Left ventricle myocardium inferior (tissue), 1 donor: ENCODE measurements at regions not wholly inside any gene's neighbourhood (a gene's known extent, or its start where the extent isn't known, plus 50 kb on each side); places are given as distances from the start of the nearest gene placed in this dataset.

Experiments
- DNase-seq: peaks from one replicate; pipeline ENCODE4 v3.0.0-alpha.2; 2020
- H3K27ac ChIP-seq: fragments of 200-600 bp; replicated peaks from 2 replicates; pipeline ENCODE4 v1.8.0; 2021
- H3K27me3 ChIP-seq: fragments of 200-600 bp; 2 replicates; pipeline ENCODE4 v1.8.0; 2021; ENCODE audit warnings: low read depth
- H3K36me3 ChIP-seq: fragments of 200-600 bp; 2 replicates; pipeline ENCODE4 v1.8.0; 2021
- H3K4me1 ChIP-seq: fragments of 200-600 bp; 2 replicates; pipeline ENCODE4 v1.8.0; 2021
- H3K4me3 ChIP-seq: fragments of 200-600 bp; 2 replicates; pipeline ENCODE4 v1.8.0; 2021; ENCODE audit warnings: mild to moderate bottlenecking, moderate library complexity
- H3K9me3 ChIP-seq: fragments of 200-600 bp; replicated peaks from 2 replicates; pipeline ENCODE4 v1.8.0; 2021
- intact Hi-C: fragments of 100-400 bp; cut with micrococcal nuclease; formaldehyde crosslinking; loops from one replicate; pipeline ENCODE4 v1.11.0; 2022
- TF ChIP-seq, protein P1 (sequence below): fragments of 200-600 bp; IDR thresholded peaks from 2 replicates; pipeline ENCODE4 v1.8.0; 2021; ENCODE audit warnings: antibody characterized with exemption, mild to moderate bottlenecking, borderline replicate concordance
- donor health status: DM: no; HTN: yes; CAD: no; lungs with severe emphysema.

DNA sequence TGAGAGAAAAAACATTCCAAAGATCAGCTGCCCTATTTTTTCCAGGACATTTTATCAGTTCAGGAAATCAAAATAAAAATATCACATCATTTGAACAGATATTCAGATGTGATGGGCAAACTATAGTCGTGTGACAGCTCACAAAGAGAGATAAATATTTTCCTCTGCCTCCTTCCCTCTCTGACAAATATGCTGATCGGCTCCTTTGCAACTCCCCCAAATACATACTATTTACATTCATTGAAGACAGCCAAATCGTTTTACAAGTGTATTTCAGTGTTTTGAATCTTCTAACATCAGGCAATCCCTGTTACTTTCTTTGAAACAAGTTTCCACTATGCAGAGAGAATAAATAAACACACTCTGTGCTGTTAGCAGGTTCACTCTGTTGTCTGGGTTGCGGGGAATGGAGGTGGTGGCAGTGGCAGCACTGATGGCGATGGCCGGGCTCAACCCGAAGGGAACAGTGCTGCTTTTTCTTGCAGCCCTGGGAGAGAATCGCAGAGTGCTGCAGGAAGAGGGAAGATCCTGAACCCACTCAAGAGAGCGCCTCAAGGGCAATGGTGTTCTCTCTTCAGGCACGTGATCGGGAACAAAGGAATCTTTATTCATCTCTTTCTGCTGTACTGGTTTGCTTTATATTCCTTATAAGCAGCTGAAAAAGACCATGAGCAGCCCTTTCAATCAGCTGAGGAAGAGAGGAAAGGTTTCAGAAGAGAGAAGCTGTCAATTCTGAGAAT is 142.5 kb downstream of the PHLDA1 start:
- no peaks in the 10 kb centered on the region for H3K27me3 ChIP-seq

DNA sequence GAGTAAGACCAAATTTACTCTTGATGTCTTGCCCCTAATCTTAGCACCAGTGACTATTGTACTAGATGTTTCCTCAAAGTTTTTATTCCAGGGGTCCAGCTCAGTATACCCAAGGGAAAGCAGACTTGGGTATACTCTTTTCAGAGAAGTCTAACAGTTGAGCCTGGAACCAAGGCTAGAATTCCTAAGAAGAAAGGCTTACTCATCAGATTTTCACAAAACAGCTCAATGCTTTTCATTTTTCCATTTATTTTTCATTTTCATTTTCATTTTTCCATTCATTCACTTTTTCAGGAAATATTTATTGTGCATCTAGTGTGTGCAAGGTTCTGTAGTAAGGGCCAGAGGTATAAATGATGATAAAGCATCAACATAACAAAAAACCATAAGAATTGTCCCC is 143.2 kb downstream of the PHLDA1 start:
- H3K9me3 ChIP-seq, result no peaks in the 10 kb centered on the region
- DNase-seq, result no peak
- no peaks in the 10 kb centered on the region for H3K4me1 ChIP-seq
- H3K36me3 ChIP-seq, result no peaks in the 10 kb centered on the region
- no peaks in the 10 kb centered on the region for H3K27me3 ChIP-seq
- TF ChIP-seq, protein P1, sequence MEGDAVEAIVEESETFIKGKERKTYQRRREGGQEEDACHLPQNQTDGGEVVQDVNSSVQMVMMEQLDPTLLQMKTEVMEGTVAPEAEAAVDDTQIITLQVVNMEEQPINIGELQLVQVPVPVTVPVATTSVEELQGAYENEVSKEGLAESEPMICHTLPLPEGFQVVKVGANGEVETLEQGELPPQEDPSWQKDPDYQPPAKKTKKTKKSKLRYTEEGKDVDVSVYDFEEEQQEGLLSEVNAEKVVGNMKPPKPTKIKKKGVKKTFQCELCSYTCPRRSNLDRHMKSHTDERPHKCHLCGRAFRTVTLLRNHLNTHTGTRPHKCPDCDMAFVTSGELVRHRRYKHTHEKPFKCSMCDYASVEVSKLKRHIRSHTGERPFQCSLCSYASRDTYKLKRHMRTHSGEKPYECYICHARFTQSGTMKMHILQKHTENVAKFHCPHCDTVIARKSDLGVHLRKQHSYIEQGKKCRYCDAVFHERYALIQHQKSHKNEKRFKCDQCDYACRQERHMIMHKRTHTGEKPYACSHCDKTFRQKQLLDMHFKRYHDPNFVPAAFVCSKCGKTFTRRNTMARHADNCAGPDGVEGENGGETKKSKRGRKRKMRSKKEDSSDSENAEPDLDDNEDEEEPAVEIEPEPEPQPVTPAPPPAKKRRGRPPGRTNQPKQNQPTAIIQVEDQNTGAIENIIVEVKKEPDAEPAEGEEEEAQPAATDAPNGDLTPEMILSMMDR, result no peak
- H3K27ac ChIP-seq, result no peak overlapping the region
- no peak overlapping the region for H3K4me3 ChIP-seq
- intact Hi-C loops, result no loop called here

More for the DNA sequence above, 142.5 kb downstream of the PHLDA1 start:
- Histone ChIP-seq H3K4me1 (no peaks in the 10 kb centered on the region), H3K4me3 (no peak overlapping the region), H3K9me3 (no peaks in the 10 kb centered on the region), H3K27ac (no peak overlapping the region), H3K36me3 (no peaks in the 10 kb centered on the region)
- no peak for DNase-seq
- intact Hi-C loops, result no loop called here
- TF ChIP-seq, protein P1, result no peak

DNA sequence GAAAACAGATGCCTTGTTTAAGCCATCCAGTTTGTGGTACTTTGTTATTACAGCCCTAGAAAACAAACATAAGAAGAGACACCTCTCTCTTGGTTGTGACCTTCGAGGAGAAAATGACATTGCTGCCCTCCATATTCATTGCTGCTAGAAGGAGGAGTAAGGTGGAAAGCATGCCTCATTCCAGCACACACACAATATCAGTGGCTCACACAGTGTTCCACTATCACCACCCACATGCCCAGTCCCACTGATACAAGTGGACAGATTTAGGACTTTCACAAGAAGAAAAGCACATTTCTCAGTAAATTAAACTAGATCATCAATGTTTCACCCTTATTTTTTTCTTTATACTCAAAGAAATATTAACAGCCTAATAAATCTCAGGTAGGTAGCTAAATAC is 143.6 kb downstream of the PHLDA1 start:
- TF ChIP-seq, protein P1, result no peak
- H3K9me3 ChIP-seq, result no peaks in the 10 kb centered on the region
- intact Hi-C loops, result no loop called here
- H3K4me1 ChIP-seq, result no peaks in the 10 kb centered on the region
- no peaks in the 10 kb centered on the region for H3K27me3 ChIP-seq
- H3K4me3 ChIP-seq, result no peak overlapping the region
- H3K27ac ChIP-seq, result no peak overlapping the region
- no peak for DNase-seq
- no peaks in the 10 kb centered on the region for H3K36me3 ChIP-seq

DNA sequence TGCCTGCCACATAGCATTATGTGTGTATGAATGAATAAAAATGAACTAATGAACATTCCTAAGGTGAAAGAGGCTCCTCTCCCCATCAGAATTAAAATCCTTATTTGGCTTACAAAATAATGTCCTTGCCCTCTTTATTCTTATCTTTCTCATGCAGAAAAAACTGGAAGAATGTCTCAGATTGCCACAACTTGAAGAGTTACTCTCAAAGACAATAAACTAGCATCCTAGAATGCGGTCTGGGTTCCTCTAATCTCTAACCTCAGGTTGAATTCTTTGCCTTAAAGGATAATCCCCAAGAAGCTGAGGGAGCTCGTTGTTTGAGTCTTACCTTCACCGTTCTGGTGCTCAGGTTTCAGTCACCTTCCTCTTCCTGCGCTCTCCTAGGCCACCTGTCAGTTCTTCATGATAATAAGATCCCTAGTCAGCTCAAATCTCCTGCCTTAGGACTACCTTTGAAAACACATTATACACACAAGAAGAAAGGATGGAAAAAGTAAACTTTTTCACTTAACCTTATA is 147.1 kb downstream of the PHLDA1 start:
- H3K27ac ChIP-seq, result no peak overlapping the region
- intact Hi-C loops, result no loop called here
- TF ChIP-seq, protein P1, result no peak

DNA sequence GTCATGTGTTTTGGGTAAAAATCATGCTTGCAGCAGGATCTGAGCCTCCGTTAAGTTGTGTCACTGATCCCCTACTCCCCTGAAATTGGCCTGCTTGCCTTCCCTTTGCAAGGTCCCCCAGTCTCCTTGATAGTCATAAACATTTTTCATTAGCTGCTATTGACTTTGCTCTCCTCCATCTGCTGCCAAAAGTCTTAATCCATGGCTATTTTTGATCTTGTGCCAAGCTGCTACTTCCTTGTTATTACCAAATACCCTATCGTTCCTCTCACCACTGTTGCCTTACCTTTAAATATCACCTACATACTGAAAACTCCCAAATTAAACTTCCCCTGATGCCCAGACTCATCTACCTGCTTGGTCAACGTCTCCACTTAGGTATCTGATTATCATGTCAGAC is 148.3 kb downstream of the PHLDA1 start:
- Histone ChIP-seq H3K27me3 (no peaks in the 10 kb centered on the region), H3K9me3 (no peaks in the 10 kb centered on the region), H3K4me3 (no peak overlapping the region), H3K36me3 (no peaks in the 10 kb centered on the region), H3K4me1 (no peaks in the 10 kb centered on the region), H3K27ac (no peak overlapping the region)
- no peak for DNase-seq
- TF ChIP-seq, protein P1, result no peak
- intact Hi-C loops, result no loop called here

More for the DNA sequence above, 147.1 kb downstream of the PHLDA1 start:
- no peak overlapping the region for H3K4me3 ChIP-seq
- H3K9me3 ChIP-seq, result no peaks in the 10 kb centered on the region
- no peak for DNase-seq
- no peaks in the 10 kb centered on the region for H3K4me1 ChIP-seq
- H3K36me3 ChIP-seq, result no peaks in the 10 kb centered on the region
- H3K27me3 ChIP-seq, result no peaks in the 10 kb centered on the region
